ENCODE measurements at regions not wholly inside any gene's neighbourhood (a gene's known extent, or its start where the extent isn't known, plus 50 kb on each side); places are given as distances from the start of the nearest gene placed in this dataset.

DNA sequence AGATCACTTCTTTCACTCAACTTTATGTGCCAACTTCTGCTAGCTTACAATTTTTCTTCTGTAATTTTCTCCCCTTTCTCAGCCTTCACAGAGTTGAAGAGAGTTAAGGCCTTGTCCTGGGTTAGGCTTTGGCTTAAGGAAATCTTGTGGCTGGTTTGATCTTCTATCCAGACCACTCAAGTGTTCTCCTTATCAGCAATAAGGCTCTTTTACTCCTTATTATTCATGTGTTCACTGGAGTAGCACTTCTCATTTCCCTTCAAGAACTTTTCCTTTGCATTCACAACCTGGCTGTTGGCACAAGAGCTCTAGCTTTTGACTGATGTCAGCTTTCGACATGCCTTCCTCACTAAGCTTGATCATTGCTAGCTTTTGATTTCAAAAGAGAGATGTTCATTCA is 86.9 kb upstream of the ALDH1B1 start:
- TF ChIP-seq, protein P1, sequence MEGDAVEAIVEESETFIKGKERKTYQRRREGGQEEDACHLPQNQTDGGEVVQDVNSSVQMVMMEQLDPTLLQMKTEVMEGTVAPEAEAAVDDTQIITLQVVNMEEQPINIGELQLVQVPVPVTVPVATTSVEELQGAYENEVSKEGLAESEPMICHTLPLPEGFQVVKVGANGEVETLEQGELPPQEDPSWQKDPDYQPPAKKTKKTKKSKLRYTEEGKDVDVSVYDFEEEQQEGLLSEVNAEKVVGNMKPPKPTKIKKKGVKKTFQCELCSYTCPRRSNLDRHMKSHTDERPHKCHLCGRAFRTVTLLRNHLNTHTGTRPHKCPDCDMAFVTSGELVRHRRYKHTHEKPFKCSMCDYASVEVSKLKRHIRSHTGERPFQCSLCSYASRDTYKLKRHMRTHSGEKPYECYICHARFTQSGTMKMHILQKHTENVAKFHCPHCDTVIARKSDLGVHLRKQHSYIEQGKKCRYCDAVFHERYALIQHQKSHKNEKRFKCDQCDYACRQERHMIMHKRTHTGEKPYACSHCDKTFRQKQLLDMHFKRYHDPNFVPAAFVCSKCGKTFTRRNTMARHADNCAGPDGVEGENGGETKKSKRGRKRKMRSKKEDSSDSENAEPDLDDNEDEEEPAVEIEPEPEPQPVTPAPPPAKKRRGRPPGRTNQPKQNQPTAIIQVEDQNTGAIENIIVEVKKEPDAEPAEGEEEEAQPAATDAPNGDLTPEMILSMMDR (IDR thresholded peaks at IDR 0.05): no peak
- no peak for TF ChIP-seq POLR2A (IDR thresholded peaks at IDR 0.05)
- TF ChIP-seq POLR2AphosphoS5 (IDR thresholded peaks at IDR 0.05): no peak

All from breast epithelium (tissue), 3 donors.